ENCODE measurements at regions not wholly inside any gene's neighbourhood (a gene's known extent, or its start where the extent isn't known, plus 50 kb on each side); places are given as distances from the start of the nearest gene placed in this dataset.
"Not testable (repeated sequence)": the region's sequence is repeated elsewhere in the genome, so short reads cannot be mapped to it uniquely, and the experiment has no call there.

DNA sequence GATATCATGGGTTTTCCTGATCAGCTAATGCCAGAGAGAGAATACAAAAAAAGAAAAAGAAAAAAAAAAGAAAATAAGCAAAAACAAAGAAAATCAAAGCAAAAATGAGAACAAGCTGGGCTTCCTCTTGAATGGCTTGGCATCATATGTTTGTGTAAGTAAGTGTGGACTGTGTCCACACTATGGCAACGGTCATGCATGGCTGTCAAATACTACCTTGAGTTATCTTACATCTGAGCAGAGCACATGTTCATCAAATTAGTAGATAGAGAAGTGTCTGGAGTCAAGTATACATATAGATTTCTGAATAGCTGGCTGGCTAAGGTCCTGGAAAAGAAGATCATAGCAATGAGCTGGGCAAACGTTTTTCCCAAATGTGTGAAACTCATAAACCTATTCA is 470.2 kb downstream of the RPIA start:
- not testable (repeated sequence) for DNase-seq

DNA sequence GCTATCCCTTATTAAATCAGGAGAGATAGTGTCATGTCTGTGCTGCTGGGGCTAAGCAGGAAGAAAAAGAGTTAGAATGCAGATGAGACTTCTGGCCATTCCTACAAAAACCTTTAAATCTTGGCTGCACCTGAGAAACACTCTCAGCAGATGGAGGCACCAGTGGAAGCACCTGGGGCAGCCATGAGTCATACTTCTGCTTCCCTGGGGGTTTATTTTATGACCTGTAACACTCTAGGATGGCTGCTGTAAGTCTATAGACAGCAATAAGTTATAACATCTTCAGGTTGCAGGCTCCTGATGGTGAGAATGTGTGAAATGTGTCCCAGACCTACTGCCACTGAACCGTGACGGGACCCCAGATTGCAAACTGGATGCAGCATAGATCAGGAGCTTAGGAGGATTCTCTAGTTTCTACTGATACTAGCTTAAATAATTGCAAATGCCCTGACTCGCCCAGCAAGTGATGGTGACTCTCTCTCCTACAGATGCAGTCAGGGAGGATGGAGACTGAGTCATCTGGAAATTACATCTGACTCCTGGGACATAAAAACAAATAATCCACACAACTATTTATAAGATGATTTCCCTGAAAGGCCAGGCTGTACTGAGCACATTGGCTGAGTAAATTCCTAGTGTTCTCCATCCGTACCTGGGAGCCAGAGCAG is 479.2 kb downstream of the RPIA start:
- DNase-seq, result not testable (repeated sequence)

- DNase-seq, result not testable (repeated sequence)
Measured at GRCh38 chr2:89171174-89171519, 479.7 kb downstream of the RPIA start.

DNA sequence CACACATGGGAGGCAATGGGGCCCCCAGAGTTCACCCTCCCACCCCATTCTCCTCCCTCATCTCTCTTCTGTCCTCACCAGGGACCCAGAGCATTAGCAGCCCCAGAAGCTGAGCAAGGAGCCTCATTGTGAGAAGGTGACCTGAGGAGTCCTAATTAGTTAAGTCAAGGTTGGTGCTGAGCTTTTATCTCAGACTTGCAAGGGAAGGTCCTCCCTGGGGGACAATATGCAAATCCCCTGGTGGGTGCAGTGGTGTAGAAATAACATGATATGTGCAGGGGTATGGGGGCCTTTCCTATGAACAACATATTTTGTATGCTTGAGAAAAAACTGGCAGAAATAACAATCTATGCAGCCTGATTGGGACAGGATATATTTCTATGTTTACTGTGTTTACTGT is 485.5 kb downstream of the RPIA start:
- not testable (repeated sequence) for DNase-seq

GRCh38 chr2:89182221-89182620 is 490.7 kb downstream of the RPIA start:
- not testable (repeated sequence) for DNase-seq

DNA sequence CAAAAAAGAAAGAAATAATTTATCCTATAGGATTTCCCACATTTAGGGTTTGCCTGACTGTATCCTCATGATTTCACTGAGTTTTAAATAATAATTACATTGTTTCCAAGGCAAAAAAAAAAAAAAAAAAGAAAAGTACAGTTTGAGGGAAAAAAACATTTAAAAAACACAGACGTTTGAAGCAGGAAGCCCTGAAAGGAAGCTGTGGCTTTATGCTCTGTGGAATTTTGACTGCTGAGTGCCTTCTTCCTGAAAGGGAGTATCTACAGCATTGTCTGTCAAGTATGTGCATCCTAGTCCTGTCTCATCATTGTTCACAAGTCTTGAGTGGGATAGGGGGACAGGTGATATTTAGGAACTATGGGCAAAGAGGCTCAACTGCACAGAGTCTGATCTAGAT is 493.3 kb downstream of the RPIA start:
- DNase-seq, result not testable (repeated sequence)

DNA sequence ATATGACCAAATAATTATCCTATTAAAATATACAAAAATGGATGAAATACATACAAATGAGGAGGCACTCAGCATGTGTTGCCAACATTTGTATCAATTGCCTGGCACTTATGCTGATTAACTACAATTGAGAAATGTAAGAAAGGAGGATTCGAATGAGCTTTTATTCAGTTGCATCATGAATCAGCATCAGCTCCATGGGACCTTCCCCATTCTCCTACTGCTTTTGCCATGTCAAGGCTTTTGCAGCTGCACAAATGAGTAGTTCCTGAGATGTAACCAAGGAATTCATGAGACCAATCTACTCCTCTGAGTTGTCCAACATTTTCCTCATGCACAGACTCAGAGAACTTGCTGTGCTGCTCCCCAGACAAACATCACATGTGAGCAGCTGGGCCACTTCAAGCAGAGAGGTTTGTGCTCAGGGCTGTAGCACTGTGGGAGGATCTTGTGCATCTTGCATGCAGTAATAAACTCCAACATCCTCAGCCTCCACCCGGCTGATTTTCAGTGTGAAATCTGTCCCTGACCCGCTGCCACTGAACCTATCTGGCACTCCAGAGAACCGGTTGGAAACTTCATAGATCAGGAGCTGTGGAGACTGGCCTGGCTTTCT is 504.3 kb downstream of the RPIA start:
- DNase-seq, result not testable (repeated sequence)

- not testable (repeated sequence) for DNase-seq
Measured at GRCh38 chr2:89196719-89197118, 505.2 kb downstream of the RPIA start.

- DNase-seq, result not testable (repeated sequence)
Measured at GRCh38 chr2:89198026-89198425, 506.6 kb downstream of the RPIA start.

DNA sequence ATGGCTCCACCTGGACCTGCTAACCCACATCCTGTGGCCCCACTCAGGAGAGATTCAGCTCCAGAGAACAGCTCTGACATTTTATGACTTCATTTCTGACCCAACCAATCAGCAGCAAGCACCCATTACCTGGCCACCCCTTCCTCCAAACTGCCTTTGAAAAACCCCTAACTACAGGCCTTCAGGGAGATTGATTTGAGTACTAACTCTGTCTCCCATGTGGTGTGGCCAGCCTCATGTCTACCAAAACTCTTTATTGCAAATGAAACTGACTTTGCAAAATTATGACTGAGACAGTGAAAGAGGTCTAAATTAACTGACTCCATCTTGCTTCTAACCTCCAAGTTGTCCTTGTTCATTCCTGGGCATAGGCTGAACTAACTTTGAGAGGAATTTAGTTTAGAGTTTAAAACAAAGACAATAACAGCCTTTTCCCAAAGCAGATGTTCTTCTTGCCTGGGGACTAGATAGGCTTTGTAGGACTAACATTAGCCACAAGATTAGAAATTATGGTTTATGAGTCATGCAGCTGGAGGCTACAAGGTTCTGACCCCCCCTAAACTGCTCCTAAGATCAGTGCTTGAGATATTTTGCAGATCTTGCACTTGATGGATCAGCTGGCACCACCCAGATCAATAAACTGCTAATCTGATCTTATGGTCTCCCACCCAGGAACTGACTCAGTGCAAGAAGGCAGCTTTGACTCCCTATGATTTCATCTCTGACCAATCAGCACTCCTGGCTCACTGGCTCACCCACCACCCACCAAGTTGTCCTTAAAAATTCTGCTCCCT is 508.2 kb downstream of the RPIA start:
- DNase-seq, result not testable (repeated sequence)

- DNase-seq, result peak; percentile 8
Measured at GRCh38 chr2:89200247-89200527, 508.7 kb downstream of the RPIA start.

DNA sequence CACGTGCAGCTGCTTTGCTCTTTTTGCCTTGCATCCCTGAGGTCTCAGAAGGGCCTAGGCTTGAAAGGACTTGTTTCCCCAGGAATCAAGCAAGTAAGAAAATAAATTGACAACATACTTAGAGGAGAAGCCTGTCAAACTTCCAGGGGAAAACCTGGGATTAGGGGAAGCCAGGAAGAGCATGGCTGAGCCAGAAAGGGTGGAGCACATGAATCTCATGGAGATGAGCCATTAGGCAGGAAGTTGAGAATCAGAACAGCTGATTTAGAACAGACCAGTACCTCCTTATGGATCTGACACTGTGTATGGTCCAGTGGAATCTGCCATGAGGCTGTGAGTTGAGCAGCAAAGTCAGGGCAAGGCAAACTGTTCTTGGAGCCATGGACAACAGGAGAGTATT is 511.0 kb downstream of the RPIA start:
- not testable (repeated sequence) for DNase-seq

- DNase-seq, result peak; percentile 62
Measured at GRCh38 chr2:89205153-89205552, 513.7 kb downstream of the RPIA start.

DNA sequence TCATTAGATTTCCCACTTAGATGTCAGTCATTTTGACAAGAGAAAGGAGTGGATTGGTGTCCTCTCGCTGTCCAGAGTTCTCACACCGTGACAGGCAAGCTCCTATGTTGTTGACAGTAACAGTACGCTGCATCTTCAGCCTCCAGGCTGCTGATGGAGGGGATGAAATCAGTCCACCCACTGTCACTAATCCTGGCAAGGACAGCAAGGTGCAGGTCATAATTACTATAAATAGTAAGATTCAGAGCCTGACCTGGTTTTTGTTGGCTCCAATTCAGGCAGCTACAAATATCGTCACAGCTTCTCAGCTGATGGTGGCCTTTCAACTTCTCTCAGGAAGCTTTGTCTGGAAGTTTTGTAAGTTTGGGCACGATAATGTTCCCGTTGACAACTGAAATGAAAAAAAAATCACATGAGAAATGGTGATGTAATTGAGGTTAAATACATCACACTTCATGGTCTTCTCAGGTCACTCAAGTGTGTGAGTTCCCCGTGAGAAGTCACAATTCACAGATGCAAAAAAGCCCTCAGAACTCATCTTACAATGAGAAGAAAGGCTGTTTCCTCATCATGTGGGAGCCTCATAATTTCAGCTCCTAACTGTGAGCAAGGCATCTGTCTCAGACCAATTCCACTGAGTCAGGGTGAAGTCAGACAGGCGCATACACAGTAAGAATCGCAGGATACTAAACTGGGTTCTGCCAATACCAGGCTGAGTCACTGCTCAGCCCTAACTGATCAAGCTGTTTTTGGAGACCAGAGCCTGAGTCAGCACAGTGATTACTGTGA is 516.9 kb downstream of the RPIA start:
- not testable (repeated sequence) for DNase-seq

- DNase-seq, result not testable (repeated sequence)
Measured at GRCh38 chr2:89213151-89213550, 521.7 kb downstream of the RPIA start.

DNA sequence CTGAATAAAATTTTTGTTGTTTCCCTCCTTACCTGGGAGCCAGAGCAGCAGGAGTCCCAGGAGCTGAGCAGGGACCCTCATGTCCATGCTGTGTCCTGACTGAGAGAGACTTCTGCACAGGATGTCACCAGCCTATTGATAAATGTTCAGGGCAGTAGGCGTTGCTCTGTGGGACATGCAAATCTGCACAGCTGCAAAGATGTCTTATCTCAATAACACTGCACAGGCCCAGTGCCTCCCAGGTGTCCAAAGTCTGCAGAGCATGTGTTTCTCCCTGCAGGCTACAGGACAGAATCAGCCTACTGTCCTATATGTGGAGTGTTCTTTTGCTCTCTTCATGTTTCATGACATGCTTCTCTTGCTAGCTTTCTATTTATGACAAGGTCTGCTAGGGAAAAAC is 522.3 kb downstream of the RPIA start:
- DNase-seq, result not testable (repeated sequence)

GRCh38 chr2:89221474-89221873 is 530.0 kb downstream of the RPIA start:
- not testable (repeated sequence) for DNase-seq

DNA sequence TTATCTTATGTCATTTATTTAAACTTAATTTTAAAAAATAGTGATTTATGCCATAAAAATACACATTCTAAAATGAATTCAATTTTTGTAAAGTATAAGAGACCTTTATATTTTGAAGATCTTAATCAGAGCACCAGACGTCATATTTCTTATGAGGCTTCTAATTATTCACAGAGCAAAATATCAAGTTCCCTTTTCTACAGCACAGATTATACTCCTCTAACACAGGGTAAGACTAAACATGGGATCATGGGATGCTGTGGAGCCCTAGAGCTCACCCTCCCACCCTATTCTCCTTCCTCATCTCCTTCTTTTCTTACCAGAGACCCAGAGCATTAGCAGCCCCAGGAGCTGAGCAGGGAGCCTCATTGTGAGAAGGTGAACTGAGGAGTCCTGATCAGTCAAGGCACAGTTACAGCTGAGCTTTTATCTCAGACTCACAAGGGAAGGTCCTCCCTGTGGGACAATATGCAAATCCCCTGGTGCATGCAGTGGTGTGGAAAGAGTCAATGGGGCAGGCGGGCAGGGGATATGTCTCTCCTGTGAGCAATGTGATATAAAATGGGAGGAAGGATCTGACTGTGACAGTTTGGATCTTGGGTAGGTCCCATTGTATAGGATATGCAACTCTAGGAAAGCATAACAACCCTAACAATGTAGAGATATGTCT is 530.7 kb downstream of the RPIA start:
- not testable (repeated sequence) for DNase-seq

- not testable (repeated sequence) for DNase-seq
Measured at GRCh38 chr2:89224803-89225202, 533.3 kb downstream of the RPIA start.

DNA sequence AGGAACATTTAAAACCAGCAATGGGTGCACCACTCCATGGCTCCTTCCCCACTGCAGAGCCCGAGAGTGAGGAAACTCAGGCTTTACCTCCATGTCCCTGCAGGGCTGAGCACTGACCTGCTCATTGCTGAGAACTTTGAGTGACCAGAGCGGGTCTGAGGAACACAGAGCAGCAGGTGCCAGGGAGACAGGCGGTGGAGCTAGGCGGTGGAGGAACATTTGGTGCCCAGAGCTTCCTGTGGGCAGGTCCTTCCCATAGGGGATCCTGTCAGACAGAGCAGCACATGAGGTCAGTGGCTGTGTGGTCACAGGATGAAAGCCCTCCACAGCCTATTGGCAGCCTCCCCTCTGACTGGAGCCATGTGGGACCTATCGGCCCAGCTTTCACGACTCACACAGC is 538.5 kb downstream of the RPIA start:
- DNase-seq, result not testable (repeated sequence)

DNA sequence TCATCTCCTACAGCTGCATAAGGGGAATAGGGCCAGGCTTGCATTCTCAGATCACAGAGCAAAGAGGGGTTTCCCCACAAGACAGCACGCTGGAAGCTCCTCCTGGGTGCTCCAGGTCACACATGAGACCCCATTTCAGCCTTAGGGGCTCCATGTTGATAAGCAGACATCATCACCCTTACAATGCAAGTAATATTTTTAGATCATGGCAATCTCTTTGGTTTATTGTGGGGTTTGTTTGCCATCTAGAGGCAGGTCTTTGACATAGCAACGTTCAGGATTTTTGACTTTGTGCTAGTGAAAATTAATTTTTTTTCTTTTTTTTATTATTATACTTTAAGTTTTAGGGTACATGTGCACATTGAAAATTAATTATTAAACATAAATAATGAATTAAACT is 539.8 kb downstream of the RPIA start:
- not testable (repeated sequence) for DNase-seq

- DNase-seq, result not testable (repeated sequence)
Measured at GRCh38 chr2:89233931-89234330, 542.5 kb downstream of the RPIA start.

Data from activated CD4-positive, alpha-beta T cell treated with anti-CD3 and anti-CD28 coated beads for 48 hours (primary cell).